GM12878 (cell line): ENCODE measurements at regions not wholly inside any gene's neighbourhood (a gene's known extent, or its start where the extent isn't known, plus 50 kb on each side); places are given as distances from the start of the nearest gene placed in this dataset.

Experiments
- ATF2 ChIP-seq: IDR thresholded peaks from 2 replicates; pipeline ENCODE4 v1.6.1; 2012; ENCODE audit warnings: low read length, inconsistent platforms
- CHD4 ChIP-seq: fragments of 200-600 bp; sonication (generic); IDR thresholded peaks from 2 replicates; pipeline ENCODE4 v1.6.1; 2016; ENCODE audit warnings: mild to moderate bottlenecking
- EZH2 ChIP-seq: IDR thresholded peaks from 2 replicates; pipeline ENCODE4 v1.6.1; 2012; ENCODE audit warnings: low read depth, mild to moderate bottlenecking, control low read depth, inconsistent platforms, low read length, borderline replicate concordance; ENCODE audit not compliant: control insufficient read depth
- POLR2A ChIP-seq: IDR thresholded peaks from 2 replicates; pipeline ENCODE4 v1.6.1; 2011; ENCODE audit warnings: low read depth, mild to moderate bottlenecking, low read length
- SREBF2 ChIP-seq: IDR thresholded peaks from 2 replicates; pipeline ENCODE4 v1.6.1; 2012; ENCODE audit warnings: mild to moderate bottlenecking, low read length
- TCF3 ChIP-seq: IDR thresholded peaks from 2 replicates; pipeline ENCODE4 v1.6.1; 2012; ENCODE audit warnings: low read depth, mild to moderate bottlenecking, low read length, borderline replicate concordance; ENCODE audit not compliant: insufficient read depth
- TF ChIP-seq, protein P1 (sequence below), 3 experiments: IDR thresholded peaks in 2 of 3; conservative IDR thresholded peaks in 1 of 3; 2 replicates each; pipeline ENCODE4 v1.5.1; 2011; ENCODE audit warnings: low read depth in 3 of 3, low read length in 3 of 3, mild to moderate bottlenecking in 3 of 3, control low read depth in 2 of 3, moderate library complexity in 2 of 3, inconsistent platforms in 1 of 3, mixed read lengths in 1 of 3; ENCODE audit not compliant: control insufficient read depth in 2 of 3, insufficient read depth in 1 of 3; ENCODE audit errors: extremely low read depth in 1 of 3

DNA sequence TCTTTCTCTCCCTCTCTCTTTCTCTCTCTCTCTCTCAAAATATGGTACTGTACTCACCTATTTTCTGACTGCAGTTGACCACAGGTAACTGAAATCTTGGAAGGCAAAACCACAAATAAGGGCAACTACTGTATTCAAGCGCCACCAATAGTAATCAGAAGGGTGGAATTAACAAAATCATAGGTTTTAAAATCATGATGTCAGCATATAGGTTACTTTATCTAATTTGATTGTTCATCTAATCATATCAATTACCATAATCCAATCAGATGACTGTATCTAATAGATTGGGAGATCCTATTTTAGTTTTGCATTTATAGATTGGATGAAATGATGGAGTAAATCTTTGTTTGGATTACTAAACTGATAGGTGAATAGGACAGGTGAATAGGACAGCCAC lies 155.8 kb upstream of the KITLG start:
- TF ChIP-seq EZH2 (no peak), POLR2A (no peak), SREBF2 (no peak), ATF2 (no peak), CHD4 (no peak), TCF3 (no peak)
- TF ChIP-seq, protein P1, sequence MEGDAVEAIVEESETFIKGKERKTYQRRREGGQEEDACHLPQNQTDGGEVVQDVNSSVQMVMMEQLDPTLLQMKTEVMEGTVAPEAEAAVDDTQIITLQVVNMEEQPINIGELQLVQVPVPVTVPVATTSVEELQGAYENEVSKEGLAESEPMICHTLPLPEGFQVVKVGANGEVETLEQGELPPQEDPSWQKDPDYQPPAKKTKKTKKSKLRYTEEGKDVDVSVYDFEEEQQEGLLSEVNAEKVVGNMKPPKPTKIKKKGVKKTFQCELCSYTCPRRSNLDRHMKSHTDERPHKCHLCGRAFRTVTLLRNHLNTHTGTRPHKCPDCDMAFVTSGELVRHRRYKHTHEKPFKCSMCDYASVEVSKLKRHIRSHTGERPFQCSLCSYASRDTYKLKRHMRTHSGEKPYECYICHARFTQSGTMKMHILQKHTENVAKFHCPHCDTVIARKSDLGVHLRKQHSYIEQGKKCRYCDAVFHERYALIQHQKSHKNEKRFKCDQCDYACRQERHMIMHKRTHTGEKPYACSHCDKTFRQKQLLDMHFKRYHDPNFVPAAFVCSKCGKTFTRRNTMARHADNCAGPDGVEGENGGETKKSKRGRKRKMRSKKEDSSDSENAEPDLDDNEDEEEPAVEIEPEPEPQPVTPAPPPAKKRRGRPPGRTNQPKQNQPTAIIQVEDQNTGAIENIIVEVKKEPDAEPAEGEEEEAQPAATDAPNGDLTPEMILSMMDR (IDR thresholded peaks at IDR 0.05 in 2 of 3, conservative IDR thresholded peaks at IDR 0.05 in 1 of 3; ENCODE audit: control insufficient read depth in 2 of 3, extremely low read depth in 1 of 3, insufficient read depth in 1 of 3, low read depth in 3 of 3, low read length in 3 of 3) = no peak
